Astrocyte (in vitro differentiated cells and primary cell): ENCODE measurements at regions not wholly inside any gene's neighbourhood (a gene's known extent, or its start where the extent isn't known, plus 50 kb on each side); places are given as distances from the start of the nearest gene placed in this dataset.

Experiments
- DNase-seq: peaks from one replicate; pipeline ENCODE4 v3.0.0-alpha.2; 2010; ENCODE audit warnings: low read depth
- FAIRE-seq: peaks from 2 replicates; lab custom pipeline; 2011; peaks lifted over from hg19 to GRCh38; lab: Jason Lieb, UNC
- H2AFZ ChIP-seq: 2 replicates; pipeline ENCODE4 v1.6.0; 2012; ENCODE audit warnings: low read depth, low read length, inconsistent platforms
- H3K27ac ChIP-seq: 2 replicates; pipeline ENCODE4 v1.5.1; 2011; ENCODE audit warnings: low read depth, low read length, inconsistent platforms
- H3K27me3 ChIP-seq: 2 replicates; pipeline ENCODE4 v1.6.0; 2011; ENCODE audit warnings: low read length, inconsistent platforms; ENCODE audit not compliant: insufficient read depth
- H3K36me3 ChIP-seq: 2 replicates; pipeline ENCODE4 v1.5.1; 2011; ENCODE audit warnings: low read length, inconsistent platforms; ENCODE audit not compliant: insufficient read depth
- H3K4me1 ChIP-seq: 2 replicates; pipeline ENCODE4 v1.5.1; 2011; ENCODE audit warnings: low read length, inconsistent platforms; ENCODE audit not compliant: insufficient read depth
- H3K4me2 ChIP-seq: 2 replicates; pipeline ENCODE4 v1.6.0; 2012; ENCODE audit warnings: low read length, inconsistent platforms
- H3K4me3 ChIP-seq: 2 replicates; pipeline ENCODE4 v1.5.1; 2011; ENCODE audit warnings: low read depth, mild to moderate bottlenecking, low read length, inconsistent platforms; ENCODE audit not compliant: insufficient read depth
- H3K79me2 ChIP-seq: 2 replicates; pipeline ENCODE4 v1.6.0; 2012; ENCODE audit warnings: mild to moderate bottlenecking, low read length, inconsistent platforms; ENCODE audit not compliant: insufficient read depth
- H3K9ac ChIP-seq: 2 replicates; pipeline ENCODE4 v1.6.0; 2012; ENCODE audit warnings: mild to moderate bottlenecking, low read length, inconsistent platforms
- H3K9me3 ChIP-seq: 2 replicates; pipeline ENCODE4 v1.5.1; 2012; ENCODE audit warnings: low read depth, mild to moderate bottlenecking, low read length, inconsistent platforms; ENCODE audit not compliant: insufficient read depth
- H4K20me1 ChIP-seq: 2 replicates; pipeline ENCODE4 v1.6.0; 2012; ENCODE audit warnings: low read length, inconsistent platforms; ENCODE audit not compliant: insufficient read depth
- H3K27ac Mint-ChIP-seq: one replicate; pipeline ENCODE4 v1.8.0; 2021; ENCODE audit warnings: mild to moderate bottlenecking, mixed read lengths; ENCODE audit not compliant: unreplicated experiment
- H3K27me3 Mint-ChIP-seq: one replicate; pipeline ENCODE4 v1.8.0; 2021; ENCODE audit warnings: low read depth, mixed read lengths; ENCODE audit not compliant: unreplicated experiment
- H3K36me3 Mint-ChIP-seq: one replicate; pipeline ENCODE4 v1.8.0; 2021; ENCODE audit warnings: low read depth, mixed read lengths; ENCODE audit not compliant: unreplicated experiment
- H3K4me1 Mint-ChIP-seq: one replicate; pipeline ENCODE4 v1.8.0; 2021; ENCODE audit warnings: low read depth, mixed read lengths; ENCODE audit not compliant: unreplicated experiment
- H3K4me3 Mint-ChIP-seq: one replicate; pipeline ENCODE4 v1.8.0; 2021; ENCODE audit warnings: mild to moderate bottlenecking, moderate library complexity, mixed read lengths; ENCODE audit not compliant: unreplicated experiment
- H3K9me3 Mint-ChIP-seq: one replicate; pipeline ENCODE4 v1.8.0; 2021; ENCODE audit warnings: mild to moderate bottlenecking, mixed read lengths; ENCODE audit not compliant: unreplicated experiment
- CTCF ChIP-seq: IDR thresholded peaks from 2 replicates; pipeline ENCODE4 v1.5.1; 2011; ENCODE audit warnings: low read depth, mild to moderate bottlenecking, inconsistent platforms, low read length, moderate library complexity; ENCODE audit not compliant: insufficient read depth
- EZH2 ChIP-seq: IDR thresholded peaks from 2 replicates; pipeline ENCODE4 v1.6.1; 2012; ENCODE audit warnings: mild to moderate bottlenecking, low read length, inconsistent platforms; ENCODE audit not compliant: insufficient read depth

DNA sequence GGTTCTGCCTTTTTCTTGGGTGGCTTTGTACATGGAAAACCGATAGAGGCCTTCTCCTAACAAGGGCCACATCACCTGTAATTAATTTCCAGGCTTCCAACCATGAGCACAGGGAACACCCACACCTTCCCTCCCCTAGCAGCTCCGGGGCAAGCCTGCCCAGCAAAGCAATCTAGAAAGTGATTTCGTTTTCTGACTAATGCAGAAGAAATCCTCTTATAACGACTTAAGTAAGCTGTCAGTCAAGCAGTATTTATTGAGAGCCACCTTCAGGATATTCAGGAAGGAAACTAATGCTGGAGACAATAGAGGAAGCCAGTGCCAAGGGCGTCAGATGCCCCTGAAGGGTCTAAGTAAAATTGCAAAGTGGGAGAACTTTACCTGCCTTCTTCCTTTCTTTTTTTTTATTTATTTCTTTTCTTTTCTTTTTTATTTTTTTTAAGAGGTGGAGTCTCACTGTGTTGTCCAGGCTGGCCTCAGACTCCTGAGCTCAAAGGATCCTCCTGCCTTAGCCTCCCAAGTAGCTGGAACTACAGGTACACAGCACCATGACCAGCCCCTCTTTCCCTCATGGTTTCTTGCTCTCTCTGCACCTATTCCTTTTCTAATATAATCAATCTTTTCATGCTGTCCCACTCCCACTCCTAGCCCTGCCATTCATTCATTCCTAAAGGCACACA, 67.5 kb upstream of the MBOAT1 start:
- H3K27ac Mint-ChIP-seq: no peak overlapping the region
- TF ChIP-seq CTCF (no peak), EZH2 (no peak)
- no peaks in the 10 kb centered on the region for H3K36me3 Mint-ChIP-seq
- Histone ChIP-seq H3K9me3 (no peaks in the 10 kb centered on the region), H3K9ac (no peak overlapping the region), H3K36me3 (no peaks in the 10 kb centered on the region), H4K20me1 (no peaks in the 10 kb centered on the region), H3K4me2 (no peak overlapping the region), H3K79me2 (no peaks in the 10 kb centered on the region), H2AFZ (no peak overlapping the region), H3K4me3 (no peak overlapping the region), H3K27ac (no peak overlapping the region), H3K4me1 (no peaks in the 10 kb centered on the region), H3K27me3 (peaks cover 8% of the 10 kb centered on the region)
- H3K27me3 Mint-ChIP-seq: no peaks in the 10 kb centered on the region
- no peaks in the 10 kb centered on the region for H3K4me1 Mint-ChIP-seq
- H3K4me3 Mint-ChIP-seq: no peak overlapping the region
- FAIRE-seq (no peak), DNase-seq (no peak)
- H3K9me3 Mint-ChIP-seq: peaks cover 17% of the 10 kb centered on the region

- H3K36me3 ChIP-seq: no peaks in the 10 kb centered on the region
- H3K27me3 ChIP-seq: peaks cover 8% of the 10 kb centered on the region
- H3K4me1 ChIP-seq: no peaks in the 10 kb centered on the region
- DNase-seq (no peak), FAIRE-seq (no peak)
- H2AFZ ChIP-seq: no peak overlapping the region
- no peak overlapping the region for H3K4me2 ChIP-seq
- H3K9ac ChIP-seq: no peak overlapping the region
- no peak overlapping the region for H3K4me3 ChIP-seq
- H3K79me2 ChIP-seq: no peaks in the 10 kb centered on the region
- TF ChIP-seq EZH2 (no peak), CTCF (no peak)
- Mint-ChIP-seq H3K36me3 (no peaks in the 10 kb centered on the region), H3K27me3 (no peaks in the 10 kb centered on the region), H3K4me3 (no peak overlapping the region), H3K4me1 (no peaks in the 10 kb centered on the region), H3K27ac (no peak overlapping the region), H3K9me3 (peaks cover 17% of the 10 kb centered on the region)
- H4K20me1 ChIP-seq: no peaks in the 10 kb centered on the region
- H3K9me3 ChIP-seq: no peaks in the 10 kb centered on the region
- no peak overlapping the region for H3K27ac ChIP-seq
Observed at GRCh38 chr6:20280288-20280621, 68.0 kb upstream of the MBOAT1 start.

DNA sequence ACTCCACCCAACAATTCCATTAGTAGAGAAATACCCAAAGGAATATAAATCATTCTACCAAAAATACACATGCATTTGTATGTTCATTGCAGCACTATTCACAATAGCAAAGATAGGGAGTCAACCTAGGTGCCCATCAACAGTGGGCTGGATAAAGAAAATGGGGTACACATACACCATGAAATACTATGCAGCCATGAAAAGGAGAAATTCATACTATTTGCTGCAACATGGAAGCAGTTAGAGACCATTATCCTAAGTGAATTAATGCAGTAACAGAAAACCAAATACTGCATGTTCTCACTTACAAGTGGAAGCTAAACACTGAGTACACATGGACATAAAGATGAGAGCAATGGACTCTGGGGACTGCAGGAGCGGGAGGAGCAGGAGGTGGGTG, 72.4 kb upstream of the MBOAT1 start:
- Mint-ChIP-seq H3K4me1 (no peaks in the 10 kb centered on the region), H3K27ac (no peak overlapping the region), H3K36me3 (no peaks in the 10 kb centered on the region), H3K9me3 (peaks cover 17% of the 10 kb centered on the region), H3K27me3 (no peaks in the 10 kb centered on the region), H3K4me3 (no peak overlapping the region)
- H3K27ac ChIP-seq: no peak overlapping the region
- no peak overlapping the region for H2AFZ ChIP-seq
- FAIRE-seq: no peak
- H3K79me2 ChIP-seq: no peaks in the 10 kb centered on the region
- DNase-seq: no peak
- H3K9ac ChIP-seq: no peak overlapping the region
- TF ChIP-seq EZH2 (no peak), CTCF (no peak)
- no peaks in the 10 kb centered on the region for H3K4me1 ChIP-seq
- no peaks in the 10 kb centered on the region for H4K20me1 ChIP-seq
- H3K9me3 ChIP-seq: no peaks in the 10 kb centered on the region
- no peak overlapping the region for H3K4me3 ChIP-seq
- H3K27me3 ChIP-seq: peaks cover 2% of the 10 kb centered on the region
- H3K36me3 ChIP-seq: no peaks in the 10 kb centered on the region
- no peak overlapping the region for H3K4me2 ChIP-seq
